Skin of body (tissue), 1 donor: ENCODE measurements at regions not wholly inside any gene's neighbourhood (a gene's known extent, or its start where the extent isn't known, plus 50 kb on each side); places are given as distances from the start of the nearest gene placed in this dataset.

Source experiments
- DNase-seq: peaks from one replicate; lab custom pipeline; 2025; lab: John Stamatoyannopoulos, UW

DNA sequence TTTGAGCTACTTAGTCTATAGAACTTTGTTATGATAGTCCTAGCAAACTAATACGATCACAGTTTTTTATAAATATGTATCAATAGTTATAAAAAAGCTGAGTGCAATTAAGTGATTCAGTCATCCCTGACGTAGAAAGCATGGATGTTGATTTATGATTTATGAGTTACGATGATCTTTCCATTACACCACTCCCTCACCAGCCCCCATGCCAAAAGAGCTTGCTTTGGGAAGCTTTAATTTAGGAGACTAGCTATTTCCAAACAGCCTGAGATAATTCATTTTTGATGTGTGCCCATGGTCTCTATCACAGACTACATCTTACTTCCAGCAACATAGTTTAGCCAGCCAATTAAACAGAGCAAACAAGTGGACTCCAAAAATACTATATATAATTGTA is 256.8 kb downstream of the GABRG2 start:
- peak; percentile 3 for DNase-seq

DNA sequence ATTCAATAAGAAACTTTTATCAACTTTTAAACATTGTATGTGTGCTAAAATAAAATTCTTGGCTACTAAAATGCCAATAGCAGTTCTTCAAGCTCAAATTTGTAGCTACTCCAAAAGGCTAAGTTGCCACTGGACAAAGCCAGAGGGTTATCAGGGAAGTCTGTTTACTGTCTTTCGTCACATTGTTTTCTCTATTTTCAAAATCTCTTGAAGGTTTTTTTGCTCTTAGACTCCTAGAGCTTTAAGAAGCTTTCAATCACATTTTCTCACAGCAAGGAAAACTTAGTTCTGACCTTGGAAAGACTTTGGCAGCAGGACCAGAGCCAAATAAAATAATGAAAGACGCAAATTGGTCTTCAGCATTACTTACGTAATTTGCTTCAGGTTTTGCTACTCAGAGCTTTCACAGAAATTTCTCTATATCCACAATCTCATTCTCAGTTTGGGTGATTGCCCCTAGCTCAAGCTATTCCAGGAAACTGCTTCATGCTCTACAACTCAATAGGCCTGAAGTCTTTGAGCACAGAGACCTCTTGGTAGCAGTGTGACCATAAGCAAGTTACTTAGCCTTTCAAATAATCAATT is 257.7 kb downstream of the GABRG2 start:
- no peak for DNase-seq

DNA sequence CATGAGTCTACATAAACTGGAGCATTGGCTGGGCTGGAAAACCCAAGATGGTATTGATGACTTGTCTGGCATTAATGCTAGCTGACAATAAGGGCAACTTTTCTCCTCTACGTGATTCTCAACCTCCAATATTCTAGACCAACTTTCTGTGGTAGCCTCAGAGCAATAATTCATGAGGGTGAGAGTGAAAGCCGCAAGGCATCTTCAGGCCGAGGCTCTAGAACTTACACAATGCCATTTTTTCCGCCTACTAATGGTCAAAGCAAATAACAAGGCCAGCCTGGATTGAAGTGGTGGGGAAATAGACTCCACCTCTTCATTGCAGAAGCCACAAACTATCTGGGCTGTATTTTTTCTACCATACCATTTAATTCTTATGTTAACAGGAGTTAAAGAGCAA is 267.4 kb downstream of the GABRG2 start:
- DNase-seq = no peak

DNA sequence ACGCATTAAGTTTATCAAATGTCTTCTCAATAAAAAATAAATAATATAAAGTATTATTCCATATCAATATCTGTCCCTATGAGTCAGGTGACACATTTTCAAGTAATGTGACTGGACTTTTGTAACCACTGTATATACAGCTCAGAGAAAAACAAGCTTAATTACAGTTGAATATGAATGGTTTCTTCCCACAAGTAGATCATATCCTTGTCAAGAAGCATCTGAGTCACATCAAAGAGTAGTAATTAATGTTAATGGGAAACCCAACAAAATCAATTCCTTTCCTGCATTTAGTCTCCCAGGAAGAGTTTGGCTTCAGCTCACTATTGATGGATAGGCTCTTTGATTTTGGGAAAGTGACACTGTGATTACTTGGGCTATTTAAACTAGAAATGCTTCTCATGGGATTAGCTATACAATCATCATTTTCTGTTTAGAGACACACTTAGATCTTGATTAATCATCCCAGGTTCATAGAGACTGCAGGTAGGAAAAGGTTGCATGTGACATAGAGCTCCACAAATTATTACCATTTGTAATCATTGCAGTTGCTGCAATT is 292.9 kb downstream of the GABRG2 start:
- no peak for DNase-seq

DNA sequence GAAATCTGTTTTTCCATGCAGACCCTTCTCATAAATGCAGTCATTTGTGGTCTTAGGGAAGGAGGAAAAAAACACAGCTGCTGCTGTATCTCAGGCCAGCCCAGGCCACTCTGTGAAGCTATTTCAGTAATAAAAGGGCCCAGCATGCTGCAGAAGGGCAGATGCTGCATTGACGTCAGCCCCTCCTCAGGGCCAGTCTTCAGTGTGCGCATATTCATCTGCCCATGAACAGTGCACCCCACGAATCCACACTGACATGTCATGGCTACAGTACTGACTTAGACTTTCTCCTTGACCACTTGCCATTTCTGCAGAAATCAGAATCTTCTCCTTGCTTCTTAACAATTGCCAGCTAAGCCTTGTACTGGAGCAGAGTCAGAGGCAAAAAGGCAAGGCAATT is 304.7 kb downstream of the GABRG2 start:
- peak; percentile 2 for DNase-seq

DNA sequence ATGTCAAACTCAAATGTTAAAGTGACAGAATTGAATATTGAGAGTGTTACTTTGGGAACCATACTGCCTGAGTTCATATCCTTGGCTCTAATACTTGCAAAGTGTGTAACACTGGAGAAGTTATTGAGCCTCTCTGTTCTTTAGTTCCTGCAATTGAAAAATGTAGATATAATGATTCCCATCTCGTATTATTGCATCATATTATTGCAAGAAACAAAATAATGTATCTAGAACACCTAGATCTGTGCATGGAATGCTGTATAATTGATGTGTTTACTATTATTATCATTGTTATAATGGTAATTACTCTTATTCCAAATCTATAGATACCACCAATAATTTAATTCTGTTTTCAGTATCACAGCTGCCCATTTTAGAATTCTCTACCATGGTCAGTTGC is 310.3 kb downstream of the GABRG2 start:
- no peak for DNase-seq

DNA sequence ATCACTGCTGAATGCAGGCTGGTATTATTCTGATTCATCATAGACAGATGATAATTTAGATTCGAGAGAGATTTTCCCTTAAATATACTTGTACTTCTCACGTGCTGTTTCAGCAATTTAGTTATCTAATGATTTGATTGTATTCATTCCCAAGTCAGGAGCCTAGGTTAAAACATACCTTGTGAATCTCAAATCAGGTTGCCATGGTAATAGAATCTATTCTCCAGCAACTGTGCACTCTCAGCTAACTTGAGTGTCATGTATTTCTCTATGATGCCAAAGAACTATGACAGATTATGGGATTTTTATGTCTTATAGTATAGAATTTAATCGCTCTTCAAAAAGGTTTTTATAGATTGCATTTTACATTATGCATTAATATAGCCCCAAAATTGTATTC is 315.3 kb downstream of the GABRG2 start:
- no peak for DNase-seq

DNA sequence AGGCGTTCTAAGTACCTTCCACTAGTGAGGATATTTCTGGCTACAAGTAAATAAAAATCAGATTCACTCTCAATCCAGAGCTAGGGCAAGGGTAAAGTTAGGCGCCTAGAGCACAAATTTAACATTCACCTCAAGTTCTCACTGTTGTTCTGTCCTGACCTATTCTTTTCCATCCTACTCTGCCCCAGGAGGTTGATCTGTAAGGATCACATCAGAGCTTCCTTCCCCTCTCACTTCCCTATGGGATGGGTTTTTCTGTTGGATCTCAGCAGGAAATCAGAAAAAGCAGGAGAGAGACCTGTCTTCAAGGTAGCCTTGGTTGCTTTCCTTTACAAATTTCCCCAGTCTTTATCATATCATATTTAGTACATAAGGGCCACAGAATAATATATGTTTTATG is 316.7 kb downstream of the GABRG2 start:
- no peak for DNase-seq

DNA sequence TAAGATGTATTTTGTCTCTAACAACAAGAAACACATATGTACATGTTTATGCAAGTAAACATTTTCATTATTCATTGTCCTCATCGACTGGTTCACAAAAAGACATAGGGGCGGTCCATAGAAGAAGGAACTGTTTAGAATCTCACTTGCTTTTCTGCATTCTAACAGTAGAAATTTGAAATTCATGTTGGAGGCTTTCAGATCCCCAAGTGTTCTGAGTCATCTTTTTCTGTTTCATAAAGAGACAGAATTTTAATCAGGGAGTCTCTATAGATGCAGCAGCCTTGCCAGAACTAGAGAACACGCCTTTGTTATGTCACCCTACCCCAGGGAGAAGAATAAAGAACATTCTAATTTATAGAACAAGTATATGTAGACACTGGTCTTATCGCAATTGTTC is 324.3 kb downstream of the GABRG2 start:
- DNase-seq = no peak

DNA sequence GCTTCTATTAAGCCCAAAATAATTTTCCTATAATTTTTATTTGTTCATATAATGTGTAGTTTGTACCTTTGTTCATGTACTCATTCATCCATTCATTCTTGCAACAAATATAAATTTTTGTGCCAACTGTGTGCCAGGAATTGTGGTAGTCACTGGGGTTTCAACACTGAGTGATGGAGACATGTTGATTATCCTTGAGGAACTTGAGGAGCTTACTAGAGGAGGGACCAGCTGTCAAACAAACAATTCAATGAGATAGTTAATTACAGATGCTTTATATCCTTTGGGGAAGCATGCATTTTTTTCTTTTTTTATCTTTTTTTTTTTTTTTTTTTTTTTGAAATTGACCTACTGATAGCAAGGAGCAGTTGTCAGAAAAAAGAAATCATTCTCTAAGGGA is 324.8 kb downstream of the GABRG2 start:
- DNase-seq = no peak

DNA sequence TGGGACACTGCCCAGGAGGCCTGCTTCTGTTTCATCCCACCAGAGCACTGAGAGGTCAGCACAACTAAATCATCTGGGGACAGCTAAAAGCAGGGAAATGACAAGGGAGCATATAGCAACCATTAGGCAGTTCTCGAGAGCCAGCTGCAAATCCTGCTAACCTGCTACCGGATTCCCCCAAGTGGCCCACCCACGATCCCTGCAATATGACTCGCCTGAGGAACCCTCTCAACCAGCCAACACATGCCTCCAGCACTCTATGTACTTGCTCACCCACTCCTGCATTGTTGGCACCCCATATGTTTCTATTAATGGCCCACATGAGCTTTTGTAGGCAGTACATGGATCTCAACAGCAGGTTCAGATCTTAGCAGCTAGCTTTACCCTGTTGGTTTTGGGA is 326.0 kb downstream of the GABRG2 start:
- DNase-seq = no peak

DNA sequence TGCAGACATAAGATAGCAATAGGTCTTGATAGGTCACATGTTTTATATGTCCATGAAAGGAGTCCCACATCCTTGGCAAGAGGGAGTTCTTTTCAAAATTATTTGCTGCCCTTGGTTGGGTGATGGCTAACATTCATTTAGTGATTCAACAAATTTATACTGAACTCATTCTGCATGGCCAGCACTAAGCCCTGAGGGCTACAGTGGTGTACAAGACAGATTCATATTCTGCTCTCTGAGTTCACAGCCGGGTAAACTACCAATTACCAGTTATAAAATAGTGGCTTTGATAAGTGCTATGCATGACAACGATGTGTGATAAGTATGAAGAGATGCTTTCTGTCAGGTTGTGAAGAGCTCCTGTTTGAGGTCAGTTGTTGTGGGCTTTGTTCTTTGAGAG is 340.0 kb downstream of the GABRG2 start:
- no peak for DNase-seq

DNA sequence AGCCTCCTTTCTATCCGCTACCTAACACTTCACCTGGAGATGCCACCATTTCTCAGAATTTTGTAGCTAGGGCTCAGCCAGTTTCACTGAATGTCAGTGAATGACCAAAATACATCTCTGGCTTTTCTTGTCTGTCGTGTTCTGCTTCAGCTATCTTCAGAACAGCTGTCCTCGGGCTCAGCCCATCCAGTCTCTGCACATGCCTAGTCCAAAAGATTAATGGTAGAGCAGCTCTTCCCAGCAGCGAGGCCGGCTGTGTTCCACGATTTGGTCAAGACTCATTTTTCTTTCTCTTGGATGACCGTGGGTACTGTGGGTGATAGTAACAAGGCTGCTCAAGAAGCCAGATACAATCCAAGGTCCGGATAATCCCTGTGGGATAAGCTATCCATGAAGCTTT is 342.8 kb downstream of the GABRG2 start:
- DNase-seq = no peak

DNA sequence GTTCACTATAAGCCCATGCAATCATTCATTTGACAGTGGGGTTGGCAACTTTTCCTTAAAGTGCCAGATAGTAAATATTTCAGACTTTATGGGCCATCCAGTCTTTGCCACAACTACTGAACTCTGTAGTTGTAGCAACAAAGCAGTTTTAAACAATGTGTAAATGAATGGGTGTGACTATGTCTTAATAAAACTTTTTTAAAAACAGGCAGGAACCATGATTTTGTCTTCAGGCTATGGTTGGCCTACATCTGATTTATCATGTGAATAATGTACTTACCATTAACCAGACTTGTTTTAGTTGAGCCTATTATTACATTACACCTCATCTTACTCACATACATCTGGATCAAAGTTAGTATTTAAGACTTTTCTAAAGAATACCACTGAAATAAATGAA is 361.6 kb downstream of the GABRG2 start:
- DNase-seq = no peak

DNA sequence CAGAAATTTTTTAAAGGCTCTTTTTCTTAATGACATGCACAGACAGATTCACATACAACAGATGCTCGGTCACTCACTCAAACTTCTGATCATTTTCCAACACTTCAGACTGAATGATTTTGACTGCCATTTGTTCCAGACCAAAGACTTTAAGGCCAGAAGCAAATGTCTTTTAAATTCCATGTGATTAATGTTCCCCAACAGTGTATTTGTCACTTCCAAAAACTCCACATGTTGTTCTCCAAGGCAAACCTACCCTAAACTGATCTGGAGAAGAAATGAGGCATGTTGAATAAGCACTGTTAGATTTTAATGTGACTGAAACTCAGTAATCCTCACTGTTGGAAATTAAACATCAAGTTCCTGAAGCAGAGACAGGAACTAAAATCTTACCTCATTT is 366.7 kb downstream of the GABRG2 start:
- DNase-seq = no peak

DNA sequence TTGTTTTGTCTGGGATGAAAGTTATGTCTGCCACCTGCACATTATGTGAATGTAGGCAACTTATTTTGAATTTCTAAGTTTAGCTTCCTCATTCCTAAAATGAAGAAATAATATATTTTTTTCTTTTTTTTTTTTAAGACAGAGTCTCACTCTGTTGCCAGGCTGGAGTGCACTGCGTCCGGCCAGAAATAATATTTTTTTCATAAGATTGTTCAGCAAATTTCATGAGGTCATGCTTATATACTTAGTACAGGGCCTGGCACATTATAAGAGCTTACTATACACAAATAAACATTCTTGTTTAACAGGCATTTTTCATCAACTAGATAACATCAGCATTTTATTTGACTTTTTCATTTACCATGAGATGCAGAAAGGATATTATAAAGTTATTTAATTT is 368.5 kb downstream of the GABRG2 start:
- no peak for DNase-seq

DNA sequence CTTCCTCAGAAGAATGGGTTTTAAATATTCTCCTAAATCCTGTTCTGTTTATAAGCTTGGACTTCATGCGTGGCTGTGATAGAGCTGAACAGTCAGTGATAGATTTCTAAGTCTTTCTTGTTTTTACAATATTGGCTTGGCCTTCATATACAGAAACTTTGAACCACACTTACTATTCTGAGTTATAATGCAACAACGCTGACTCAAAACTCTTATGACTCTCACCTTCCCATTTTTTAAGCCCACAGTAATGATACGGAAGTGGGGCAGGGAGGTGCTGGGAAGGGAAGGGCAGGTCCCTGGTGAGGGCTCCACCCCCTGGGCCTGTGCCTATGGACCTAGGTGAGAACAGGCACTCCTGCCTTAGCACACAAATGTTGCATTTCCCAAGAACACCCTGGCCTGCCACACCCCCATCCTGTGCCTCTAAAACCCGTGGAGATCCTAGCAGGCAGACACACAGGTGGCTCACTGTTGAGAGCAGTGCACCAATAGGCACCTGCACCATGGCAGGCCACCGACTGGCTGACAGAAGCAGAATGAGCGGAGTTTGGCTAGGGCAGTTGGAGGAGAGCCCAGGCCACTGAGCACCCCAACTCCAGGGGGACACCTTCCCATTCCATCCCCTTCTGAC is 376.7 kb downstream of the GABRG2 start:
- DNase-seq = no peak

DNA sequence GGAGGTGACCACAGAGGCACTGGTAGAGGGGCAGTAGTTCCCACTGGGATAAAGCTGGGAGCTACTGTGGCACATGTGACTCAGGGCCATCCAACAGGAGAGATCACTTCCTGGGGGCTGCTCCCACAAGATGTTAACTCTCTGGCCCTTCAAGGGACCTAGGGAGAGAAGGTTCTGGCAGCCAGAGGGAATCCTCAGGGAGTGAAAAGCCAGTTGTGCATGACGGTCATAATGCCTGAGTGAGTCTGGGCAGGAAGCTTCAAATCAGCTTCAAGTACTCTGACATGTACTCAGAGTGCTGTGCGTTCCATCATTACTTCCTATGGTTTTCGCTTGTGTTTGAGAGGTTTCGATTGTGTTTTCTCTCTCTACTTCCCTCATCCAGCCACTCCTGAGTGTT is 388.5 kb downstream of the GABRG2 start:
- DNase-seq = no peak

DNA sequence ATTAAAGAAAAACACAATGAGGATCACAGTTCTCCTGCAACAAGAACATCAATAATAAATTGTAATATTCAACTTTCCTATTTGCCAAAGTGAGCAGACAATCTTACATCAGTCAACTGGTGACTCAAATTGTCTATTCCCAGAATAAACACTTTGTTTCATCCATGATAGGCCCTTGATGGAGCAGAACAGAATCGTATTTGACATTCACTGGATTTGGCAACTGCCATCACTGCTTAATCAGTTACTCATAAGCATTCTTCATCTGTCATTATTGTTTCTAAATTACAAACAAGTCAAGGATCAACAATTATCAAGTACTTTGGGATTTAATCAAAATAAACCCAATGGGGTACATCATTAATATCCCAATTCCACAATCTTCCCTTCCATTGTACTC is 398.4 kb downstream of the GABRG2 start:
- no peak for DNase-seq

DNA sequence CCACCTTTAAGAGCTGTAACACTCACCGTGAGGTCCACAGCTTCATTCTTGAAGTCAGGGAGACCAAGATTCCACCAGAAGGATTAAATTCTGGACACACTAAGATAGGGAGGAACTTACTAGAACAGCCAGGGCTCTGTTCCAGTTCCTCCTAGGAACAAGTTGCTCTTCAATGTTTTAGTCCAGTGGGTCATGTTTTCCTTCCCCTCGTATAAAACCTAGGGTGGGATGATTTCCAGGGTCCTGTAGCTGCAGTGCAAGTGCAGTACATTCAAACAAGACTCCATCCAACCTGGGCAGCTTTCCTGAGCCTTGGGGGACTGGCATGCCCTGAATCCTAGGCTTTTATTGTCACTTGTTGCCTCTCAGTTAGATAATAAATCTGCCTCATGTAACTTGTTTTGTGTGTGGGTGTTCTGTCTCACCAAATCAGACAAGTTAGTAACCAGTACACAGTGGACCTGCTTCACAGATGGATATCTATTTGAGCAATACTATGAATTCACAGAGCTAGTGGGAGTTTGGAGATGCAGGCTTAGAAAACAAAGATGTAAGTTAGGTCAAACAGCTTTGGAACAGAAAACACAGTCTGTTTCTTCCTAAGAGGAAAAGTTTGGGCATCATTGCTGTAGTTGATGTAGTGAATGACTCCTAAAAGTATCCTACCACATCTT is 405.6 kb downstream of the GABRG2 start:
- no peak for DNase-seq

DNA sequence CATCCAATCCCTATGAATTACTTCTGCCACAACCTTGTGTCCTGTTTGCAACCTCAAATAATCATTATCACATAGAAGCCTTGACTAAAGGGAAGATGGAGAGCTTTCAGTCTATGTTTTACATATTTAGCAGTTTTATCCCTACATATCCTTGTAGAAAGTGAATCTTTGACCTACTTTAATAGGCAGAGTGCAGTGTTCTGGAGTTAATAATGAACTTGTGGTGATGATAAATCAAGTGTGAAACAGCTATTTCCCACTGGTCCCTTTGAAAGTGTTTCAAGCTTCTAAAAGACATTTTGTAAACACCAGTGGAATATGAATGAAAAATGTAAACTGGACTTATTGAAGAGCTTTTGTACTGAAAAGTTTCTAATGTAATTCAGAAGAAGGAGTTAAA is 406.7 kb downstream of the GABRG2 start:
- DNase-seq = no peak

DNA sequence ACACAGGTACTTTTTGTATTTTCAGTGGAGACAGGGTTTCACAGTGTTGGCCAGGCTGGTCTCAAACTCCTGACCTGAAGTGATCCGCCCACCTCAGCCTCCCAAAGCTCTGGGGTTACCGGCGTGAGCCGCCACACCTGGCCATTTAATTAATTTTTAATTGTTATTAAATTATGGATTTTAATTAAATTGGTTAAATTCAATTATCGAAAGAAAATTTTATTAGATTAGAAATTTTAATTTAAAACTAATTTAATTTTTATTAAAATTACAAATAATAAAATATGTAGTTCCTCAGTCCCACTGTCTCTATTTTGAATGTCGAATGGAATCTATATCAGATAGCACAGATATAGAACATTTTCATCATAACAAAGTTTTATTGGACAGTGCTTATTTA is 416.5 kb downstream of the GABRG2 start:
- no peak for DNase-seq

DNA sequence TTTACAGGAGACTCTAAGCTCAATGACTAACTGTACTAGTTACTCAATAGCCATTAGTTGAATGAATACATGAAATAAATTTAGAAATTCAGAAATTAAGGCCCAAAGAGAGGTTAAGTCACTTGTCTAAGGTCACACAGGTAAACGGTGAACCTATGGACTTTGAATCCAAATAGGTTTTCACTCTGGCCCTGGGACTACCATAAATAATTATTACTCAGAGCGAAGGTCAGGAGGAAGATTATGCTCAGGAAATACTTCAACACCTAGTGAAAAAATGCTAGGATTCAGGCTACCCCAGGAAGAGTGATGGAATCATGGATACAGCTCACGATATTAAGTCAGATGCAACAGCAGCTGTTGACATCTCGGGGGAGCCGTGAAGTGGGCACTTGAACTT is 417.4 kb downstream of the GABRG2 start:
- no peak for DNase-seq
